CD4-positive, alpha-beta memory T cell (primary cell): ENCODE measurements at regions not wholly inside any gene's neighbourhood (a gene's known extent, or its start where the extent isn't known, plus 50 kb on each side); places are given as distances from the start of the nearest gene placed in this dataset.
A peak's percentile ranks its signal among the peaks of the same experiment; 100 is the strongest.

Experiments used
- CTCF ChIA-PET: fragments of 350-600 bp; sonication (Branson Sonifier 250); formaldehyde crosslinking; loops from one replicate; lab custom pipeline; 2021; ENCODE audit warnings: inconsistent platforms; ENCODE audit not compliant: partially characterized antibody; lab: Charles Lee
- POLR2A ChIA-PET: fragments of 350-600 bp; sonication (Branson Sonifier 250); formaldehyde crosslinking; loops from one replicate; lab custom pipeline; 2021; ENCODE audit not compliant: partially characterized antibody; lab: Charles Lee
- DNase-seq, 5 donors: peaks; one replicate each; pipeline versions ENCODE4 v3.0.0 to v3.0.0-alpha.2; 2020 to 2022; ENCODE audit warnings: mixed read lengths in 1 of 5
- H3K27ac ChIP-seq: one replicate; pipeline ENCODE4 v1.7.0; 2013; ENCODE audit warnings: low read depth, low read length
- H3K27me3 ChIP-seq: 2 replicates; pipeline ENCODE4 v1.7.0; 2013; ENCODE audit warnings: mild to moderate bottlenecking, low read length, moderate library complexity; ENCODE audit not compliant: insufficient read depth
- H3K36me3 ChIP-seq: 2 replicates; pipeline ENCODE4 v1.7.0; 2013; ENCODE audit warnings: mild to moderate bottlenecking, low read length, moderate library complexity; ENCODE audit not compliant: insufficient read depth
- H3K4me1 ChIP-seq: 2 replicates; pipeline ENCODE4 v1.7.0; 2013; ENCODE audit warnings: mild to moderate bottlenecking, low read length, moderate library complexity; ENCODE audit not compliant: insufficient read depth
- H3K4me3 ChIP-seq, 2 donors: one replicate each; pipeline ENCODE4 v1.7.0; 2013; ENCODE audit warnings: low read length in 2 of 2, mild to moderate bottlenecking in 1 of 2
- H3K9me3 ChIP-seq, 2 donors: one replicate each; pipeline ENCODE4 v1.7.0; 2013; ENCODE audit warnings: low read length in 2 of 2, control low read depth in 1 of 2; ENCODE audit not compliant: control insufficient read depth in 1 of 2
- H3K27ac Mint-ChIP-seq, 7 donors: one replicate each; pipeline ENCODE4 v1.8.0; 2020 to 2021; ENCODE audit warnings: mixed read lengths in 7 of 7, mild to moderate bottlenecking in 6 of 7, inconsistent platforms in 3 of 7, moderate library complexity in 3 of 7
- H3K27me3 Mint-ChIP-seq, 2 donors: one replicate each; pipeline ENCODE4 v1.8.0; 2020 to 2021; ENCODE audit warnings: mixed read lengths in 2 of 2
- H3K36me3 Mint-ChIP-seq, 2 donors: one replicate each; pipeline ENCODE4 v1.8.0; 2020 to 2021; ENCODE audit warnings: mixed read lengths in 2 of 2, inconsistent platforms in 1 of 2, mild to moderate bottlenecking in 1 of 2
- H3K4me1 Mint-ChIP-seq, 4 donors: one replicate each; pipeline ENCODE4 v1.8.0; 2020 to 2021; ENCODE audit warnings: mixed read lengths in 4 of 4, mild to moderate bottlenecking in 1 of 4
- H3K4me3 Mint-ChIP-seq, 8 donors: one replicate each; pipeline ENCODE4 v1.8.0; 2020 to 2021; ENCODE audit warnings: mixed read lengths in 8 of 8, mild to moderate bottlenecking in 7 of 8, moderate library complexity in 6 of 8, inconsistent platforms in 3 of 8
- H3K9me3 Mint-ChIP-seq, 8 donors: one replicate each; pipeline ENCODE4 v1.8.0; 2020 to 2021; ENCODE audit warnings: mixed read lengths in 8 of 8, mild to moderate bottlenecking in 5 of 8, inconsistent platforms in 3 of 8, moderate library complexity in 1 of 8
- intact Hi-C: fragments of 100-400 bp; cut with micrococcal nuclease; formaldehyde crosslinking; loops from one replicate; pipeline ENCODE4 v1.15.1; 2023

- Histone ChIP-seq H3K4me1 (no peaks in the 10 kb centered on the region), H3K9me3 (no peaks in the 10 kb centered on the region), H3K36me3 (no peaks in the 10 kb centered on the region), H3K27me3 (peaks cover 4% of the 10 kb centered on the region), H3K4me3 (no peak overlapping the region), H3K27ac (no peak overlapping the region)
- Mint-ChIP-seq H3K27me3 (peaks cover 27 to 42% of the 10 kb centered on the region in 2 donors), H3K27ac (no peak overlapping the region), H3K36me3 (no peaks in the 10 kb centered on the region), H3K9me3 (peaks cover 0 to 11% (median 6%) of the 10 kb centered on the region in 8 donors), H3K4me3 (peak overlapping the region in 2 of 8 donors; percentile 31 to 60), H3K4me1 (peaks cover 0 to 7% (median under 1%) of the 10 kb centered on the region in 4 donors)
- POLR2A ChIA-PET, result no interaction called here
- CTCF ChIA-PET, result no interaction called here
- peak in 1 of 5 donors; percentile 5 for DNase-seq
- intact Hi-C loops, result no loop called here
Measured at GRCh38 chr7:1368682-1369571, 90.3 kb downstream of the MICALL2 start.

GRCh38 chr7:1369916-1370657, 89.2 kb downstream of the MICALL2 start:
- no peaks in the 10 kb centered on the region for H3K36me3 Mint-ChIP-seq
- peaks cover 26 to 42% of the 10 kb centered on the region in 2 donors for H3K27me3 Mint-ChIP-seq
- H3K4me3 Mint-ChIP-seq, result no peak overlapping the region
- intact Hi-C loops, result no loop called here
- peaks cover 4% of the 10 kb centered on the region for H3K27me3 ChIP-seq
- H3K9me3 Mint-ChIP-seq, result peaks cover 0 to 11% (median 6%) of the 10 kb centered on the region in 8 donors
- ChIA-PET POLR2A (no interaction called here), CTCF (no interaction called here)
- H3K4me3 ChIP-seq, result no peak overlapping the region
- DNase-seq, result no peak
- H3K27ac ChIP-seq, result no peak overlapping the region
- no peaks in the 10 kb centered on the region for H3K36me3 ChIP-seq
- H3K9me3 ChIP-seq, result no peaks in the 10 kb centered on the region
- no peaks in the 10 kb centered on the region for H3K4me1 ChIP-seq
- H3K4me1 Mint-ChIP-seq, result peaks cover 0 to 7% (median under 1%) of the 10 kb centered on the region in 4 donors
- H3K27ac Mint-ChIP-seq, result no peak overlapping the region

- Histone ChIP-seq H3K4me3 (no peak overlapping the region), H3K27me3 (peaks cover 4% of the 10 kb centered on the region), H3K36me3 (no peaks in the 10 kb centered on the region), H3K27ac (no peak overlapping the region), H3K9me3 (no peaks in the 10 kb centered on the region), H3K4me1 (no peaks in the 10 kb centered on the region)
- Mint-ChIP-seq H3K4me1 (peaks cover 0 to 7% (median under 1%) of the 10 kb centered on the region in 4 donors), H3K4me3 (peak overlapping the region in 1 of 8 donors; percentile 48), H3K27me3 (peaks cover 23 to 42% of the 10 kb centered on the region in 2 donors), H3K36me3 (no peaks in the 10 kb centered on the region), H3K27ac (no peak overlapping the region), H3K9me3 (peaks cover 0 to 6% (median 3%) of the 10 kb centered on the region in 8 donors)
- POLR2A ChIA-PET, result no interaction called here
- CTCF ChIA-PET, result no interaction called here
- DNase-seq, result no peak
- intact Hi-C loops, result no loop called here
Measured at GRCh38 chr7:1370738-1371137, 88.5 kb downstream of the MICALL2 start.

- Histone ChIP-seq H3K27ac (no peak overlapping the region), H3K4me3 (no peak overlapping the region), H3K9me3 (no peaks in the 10 kb centered on the region), H3K27me3 (peaks cover 4% of the 10 kb centered on the region), H3K36me3 (no peaks in the 10 kb centered on the region), H3K4me1 (no peaks in the 10 kb centered on the region)
- no peak for DNase-seq
- ChIA-PET POLR2A (no interaction called here), CTCF (no interaction called here)
- Mint-ChIP-seq H3K36me3 (no peaks in the 10 kb centered on the region), H3K4me3 (no peak overlapping the region), H3K4me1 (peaks cover 0 to 7% (median under 1%) of the 10 kb centered on the region in 4 donors), H3K27me3 (peaks cover 23 to 41% of the 10 kb centered on the region in 2 donors), H3K9me3 (no peaks in the 10 kb centered on the region), H3K27ac (no peak overlapping the region)
- intact Hi-C loops, result no loop called here
Measured at GRCh38 chr7:1372063-1372462, 87.2 kb downstream of the MICALL2 start.

- DNase-seq, result no peak
- H3K27me3 Mint-ChIP-seq, result peaks cover 21 to 37% of the 10 kb centered on the region in 2 donors
- H3K27me3 ChIP-seq, result peaks cover 4% of the 10 kb centered on the region
- no peak overlapping the region for H3K4me3 ChIP-seq
- H3K27ac Mint-ChIP-seq, result no peak overlapping the region
- ChIA-PET POLR2A (no interaction called here), CTCF (no interaction called here)
- H3K9me3 ChIP-seq, result no peaks in the 10 kb centered on the region
- H3K36me3 Mint-ChIP-seq, result no peaks in the 10 kb centered on the region
- H3K4me1 Mint-ChIP-seq, result peaks cover 0 to 4% (median 0%) of the 10 kb centered on the region in 4 donors
- H3K4me1 ChIP-seq, result no peaks in the 10 kb centered on the region
- no peak overlapping the region for H3K4me3 Mint-ChIP-seq
- intact Hi-C loops, result no loop called here
- no peaks in the 10 kb centered on the region for H3K36me3 ChIP-seq
- H3K9me3 Mint-ChIP-seq, result no peaks in the 10 kb centered on the region
- no peak overlapping the region for H3K27ac ChIP-seq
Measured at GRCh38 chr7:1372671-1373379, 86.4 kb downstream of the MICALL2 start.

- Histone ChIP-seq H3K36me3 (no peaks in the 10 kb centered on the region), H3K27ac (no peak overlapping the region), H3K9me3 (no peaks in the 10 kb centered on the region), H3K27me3 (no peaks in the 10 kb centered on the region), H3K4me1 (no peaks in the 10 kb centered on the region), H3K4me3 (no peak overlapping the region)
- Mint-ChIP-seq H3K4me3 (no peak overlapping the region), H3K9me3 (no peaks in the 10 kb centered on the region), H3K4me1 (no peaks in the 10 kb centered on the region), H3K27ac (no peak overlapping the region), H3K27me3 (peaks cover 9 to 18% of the 10 kb centered on the region in 2 donors), H3K36me3 (no peaks in the 10 kb centered on the region)
- intact Hi-C loops, result no loop called here
- ChIA-PET POLR2A (no interaction called here), CTCF (no interaction called here)
- no peak for DNase-seq
Measured at GRCh38 chr7:1377111-1377909, 82.0 kb downstream of the MICALL2 start.
